Esophagus muscularis mucosa (tissue), 4 donors: ENCODE measurements at regions not wholly inside any gene's neighbourhood (a gene's known extent, or its start where the extent isn't known, plus 50 kb on each side); places are given as distances from the start of the nearest gene placed in this dataset.

Experiments
- DNase-seq: peaks from one replicate; pipeline ENCODE4 v3.0.0-alpha.2; 2017; ENCODE audit errors: extremely low spot score
- H3K27ac ChIP-seq, 4 donors: fragments of 200-600 bp; sonication (generic); replicated peaks in 1 of 4; 1 replicate in 3 of 4; 2 replicates in 1 of 4; pipeline ENCODE4 v1.5.1; 2016 to 2019; ENCODE audit warnings: mild to moderate bottlenecking in 1 of 4
- H3K27me3 ChIP-seq, 4 donors: fragments of 200-600 bp; sonication (generic); one replicate each; pipeline versions ENCODE4 v1.5.1 to v1.6.0; 2016 to 2019
- H3K36me3 ChIP-seq, 4 donors: fragments of 200-600 bp; sonication (generic); one replicate each; pipeline ENCODE4 v1.5.1; 2016 to 2019
- H3K4me1 ChIP-seq, 4 donors: fragments of 200-600 bp; sonication (generic); one replicate each; pipeline ENCODE4 v1.5.1; 2016 to 2019
- H3K4me3 ChIP-seq, 4 donors: fragments of 200-600 bp; sonication (generic); 1 replicate in 2 of 4; 2 replicates in 2 of 4; pipeline ENCODE4 v1.5.1; 2016 to 2019; ENCODE audit warnings: mild to moderate bottlenecking in 4 of 4, moderate library complexity in 1 of 4
- H3K9me3 ChIP-seq, 4 donors: fragments of 200-600 bp; sonication (generic); 1 replicate in 3 of 4; 2 replicates in 1 of 4; pipeline ENCODE4 v1.5.1; 2016 to 2019
- CTCF ChIP-seq, 3 experiments: fragments of 200-600 bp in 2 of 3; fragments of 450-650 bp in 1 of 3; sonication (generic) in 2 of 3; IDR thresholded peaks; one replicate each; pipeline ENCODE4 v1.5.1; 2017 to 2019; ENCODE audit warnings: antibody characterized with exemption in 3 of 3, mild to moderate bottlenecking in 2 of 3, moderate library complexity in 1 of 3
- EP300 ChIP-seq: sonication (generic); formaldehyde crosslinking; IDR thresholded peaks from one replicate; pipeline ENCODE4 v1.6.1; 2017; ENCODE audit warnings: antibody characterized with exemption
- POLR2A ChIP-seq: fragments of 450-650 bp; IDR thresholded peaks from one replicate; pipeline ENCODE4 v1.6.1; 2017; ENCODE audit warnings: antibody characterized with exemption, moderate library complexity, mild to moderate bottlenecking, low read depth
- POLR2AphosphoS5 ChIP-seq, 2 donors: sonication (generic); formaldehyde crosslinking; IDR thresholded peaks; one replicate each; pipeline ENCODE4 v1.6.1; 2017; ENCODE audit warnings: antibody characterized with exemption in 2 of 2
- whole genome bisulfite sequencing: methylation state at CpG from one replicate; pipeline ENCODE4 v1.1.5; 2018; 5-methylcytosine and 5-hydroxymethylcytosine counted together
- intact Hi-C: fragments of 100-400 bp; cut with DNase I; formaldehyde crosslinking; loops from one replicate; pipeline ENCODE4 v1.15.1; 2023

- DNase-seq = no peak
- Histone ChIP-seq H3K4me1 (no peaks in the 10 kb centered on the region), H3K27ac (no peak overlapping the region), H3K36me3 (no peaks in the 10 kb centered on the region), H3K4me3 (no peak overlapping the region), H3K9me3 (no peaks in the 10 kb centered on the region), H3K27me3 (no peaks in the 10 kb centered on the region)
- 41% methylated on average over 3 of the region's 3 CpGs for WGBS
- TF ChIP-seq POLR2AphosphoS5 (IDR thresholded peaks at IDR 0.05) (no peak), EP300 (no peak), POLR2A (no peak), CTCF (IDR thresholded peaks at IDR 0.05) (no peak)
- intact Hi-C loops = no loop called here
These were observed 128.7 kb upstream of the GIMD1 start for GRCh38 chr4:106497271-106497670.

- no peak overlapping the region for H3K4me3 ChIP-seq
- H3K36me3 ChIP-seq = no peaks in the 10 kb centered on the region
- DNase-seq = no peak
- no peak for TF ChIP-seq POLR2A
- no peak overlapping the region for H3K27ac ChIP-seq
- H3K4me1 ChIP-seq = no peaks in the 10 kb centered on the region
- intact Hi-C loops = no loop called here
- H3K9me3 ChIP-seq = no peaks in the 10 kb centered on the region
- no peaks in the 10 kb centered on the region for H3K27me3 ChIP-seq
These were observed 127.5 kb upstream of the GIMD1 start for GRCh38 chr4:106496061-106496460.

GRCh38 chr4:106495476-106495875 is 126.9 kb upstream of the GIMD1 start:
- 77% methylated on average over 5 of the region's 5 CpGs for WGBS
- no peak for DNase-seq
- H3K9me3 ChIP-seq = no peaks in the 10 kb centered on the region
- TF ChIP-seq POLR2AphosphoS5 (IDR thresholded peaks at IDR 0.05) (no peak), CTCF (IDR thresholded peaks at IDR 0.05) (no peak), EP300 (no peak), POLR2A (no peak)
- no peak overlapping the region for H3K27ac ChIP-seq
- no peak overlapping the region for H3K4me3 ChIP-seq
- H3K27me3 ChIP-seq = no peaks in the 10 kb centered on the region
- intact Hi-C loops = no loop called here
- no peaks in the 10 kb centered on the region for H3K4me1 ChIP-seq
- H3K36me3 ChIP-seq = no peaks in the 10 kb centered on the region

GRCh38 chr4:106494066-106494465 is 125.5 kb upstream of the GIMD1 start:
- Histone ChIP-seq H3K27ac (no peak overlapping the region), H3K9me3 (no peaks in the 10 kb centered on the region), H3K27me3 (no peaks in the 10 kb centered on the region), H3K4me1 (no peaks in the 10 kb centered on the region), H3K4me3 (no peak overlapping the region), H3K36me3 (no peaks in the 10 kb centered on the region)
- DNase-seq = no peak
- intact Hi-C loops = no loop called here
- WGBS = 73% methylated on average over 1 of the region's 1 CpG
- no peak for TF ChIP-seq POLR2AphosphoS5 (IDR thresholded peaks at IDR 0.05)
- TF ChIP-seq CTCF (IDR thresholded peaks at IDR 0.05) = no peak
- TF ChIP-seq EP300 = no peak
- no peak for TF ChIP-seq POLR2A

GRCh38 chr4:106493086-106493485 is 124.5 kb upstream of the GIMD1 start:
- Histone ChIP-seq H3K36me3 (no peaks in the 10 kb centered on the region), H3K27me3 (no peaks in the 10 kb centered on the region), H3K4me3 (no peak overlapping the region), H3K9me3 (no peaks in the 10 kb centered on the region), H3K27ac (no peak overlapping the region), H3K4me1 (no peaks in the 10 kb centered on the region)
- TF ChIP-seq CTCF (IDR thresholded peaks at IDR 0.05) = no peak
- TF ChIP-seq EP300 = no peak
- intact Hi-C loops = no loop called here
- no peak for DNase-seq

GRCh38 chr4:106486533-106486932 is 118.0 kb upstream of the GIMD1 start:
- Histone ChIP-seq H3K27me3 (peaks cover 0 to 4% (median 0%) of the 10 kb centered on the region in 4 donors), H3K36me3 (no peaks in the 10 kb centered on the region), H3K4me1 (no peaks in the 10 kb centered on the region), H3K27ac (no peak overlapping the region), H3K9me3 (no peaks in the 10 kb centered on the region), H3K4me3 (no peak overlapping the region)
- TF ChIP-seq POLR2A (no peak), EP300 (no peak), POLR2AphosphoS5 (IDR thresholded peaks at IDR 0.05) (no peak), CTCF (IDR thresholded peaks at IDR 0.05) (no peak)
- intact Hi-C loops = no loop called here
- DNase-seq = no peak
- 66% methylated on average over 2 of the region's 2 CpGs for WGBS
